ENCODE measurements at regions not wholly inside any gene's neighbourhood (a gene's known extent, or its start where the extent isn't known, plus 50 kb on each side); places are given as distances from the start of the nearest gene placed in this dataset.

DNA sequence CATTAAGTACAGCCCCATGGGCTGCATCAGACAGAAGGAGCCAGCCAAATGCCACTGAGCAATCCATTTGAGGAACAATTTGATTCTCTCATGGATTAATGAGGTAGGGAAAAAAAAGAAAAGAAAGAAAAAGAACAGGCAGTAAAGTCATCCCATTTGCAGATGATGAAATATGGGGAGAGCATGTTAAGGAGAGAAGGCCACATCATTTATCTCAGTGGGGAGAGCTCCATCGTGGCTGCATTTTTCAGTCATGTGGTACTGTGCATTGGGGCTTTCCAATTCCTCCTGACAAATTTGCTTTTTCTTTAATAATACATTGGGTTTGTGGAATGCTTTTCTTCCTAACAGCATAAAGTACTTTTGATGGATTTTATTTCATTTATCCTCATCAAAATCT is 375.2 kb upstream of the TLE4 start:
- DNase-seq (ENCODE audit: low read depth) = no peak
- TF ChIP-seq, protein P1, sequence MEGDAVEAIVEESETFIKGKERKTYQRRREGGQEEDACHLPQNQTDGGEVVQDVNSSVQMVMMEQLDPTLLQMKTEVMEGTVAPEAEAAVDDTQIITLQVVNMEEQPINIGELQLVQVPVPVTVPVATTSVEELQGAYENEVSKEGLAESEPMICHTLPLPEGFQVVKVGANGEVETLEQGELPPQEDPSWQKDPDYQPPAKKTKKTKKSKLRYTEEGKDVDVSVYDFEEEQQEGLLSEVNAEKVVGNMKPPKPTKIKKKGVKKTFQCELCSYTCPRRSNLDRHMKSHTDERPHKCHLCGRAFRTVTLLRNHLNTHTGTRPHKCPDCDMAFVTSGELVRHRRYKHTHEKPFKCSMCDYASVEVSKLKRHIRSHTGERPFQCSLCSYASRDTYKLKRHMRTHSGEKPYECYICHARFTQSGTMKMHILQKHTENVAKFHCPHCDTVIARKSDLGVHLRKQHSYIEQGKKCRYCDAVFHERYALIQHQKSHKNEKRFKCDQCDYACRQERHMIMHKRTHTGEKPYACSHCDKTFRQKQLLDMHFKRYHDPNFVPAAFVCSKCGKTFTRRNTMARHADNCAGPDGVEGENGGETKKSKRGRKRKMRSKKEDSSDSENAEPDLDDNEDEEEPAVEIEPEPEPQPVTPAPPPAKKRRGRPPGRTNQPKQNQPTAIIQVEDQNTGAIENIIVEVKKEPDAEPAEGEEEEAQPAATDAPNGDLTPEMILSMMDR (conservative IDR thresholded peaks at IDR 0.05; ENCODE audit: low read depth, low read length) = no peak
- no peak overlapping the region for H3K4me3 ChIP-seq (ENCODE audit: low read depth, low read length)

DNA sequence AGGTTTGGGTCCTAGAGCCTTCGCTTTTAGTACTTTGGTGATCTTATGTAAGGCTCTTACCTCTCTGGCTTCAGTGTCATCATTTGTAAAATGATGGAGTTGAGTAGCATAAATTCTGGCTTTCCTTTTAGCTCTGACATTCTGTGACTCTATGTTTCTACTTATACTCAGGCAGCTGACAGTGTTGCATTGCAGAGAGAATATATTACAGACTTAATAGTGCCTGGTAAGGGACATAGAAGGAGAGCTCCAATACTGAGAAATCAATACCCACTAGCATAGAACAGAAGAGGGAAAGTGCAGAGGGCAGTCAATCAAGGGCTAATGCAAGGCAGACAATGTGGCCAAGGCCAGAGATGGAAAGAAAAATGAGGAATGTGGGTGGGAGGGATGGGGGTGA is 371.4 kb upstream of the TLE4 start:
- no peak for DNase-seq (ENCODE audit: low read depth)
- TF ChIP-seq, protein P1 (conservative IDR thresholded peaks at IDR 0.05; ENCODE audit: low read depth, low read length) = no peak
- no peak overlapping the region for H3K4me3 ChIP-seq (ENCODE audit: low read depth, low read length)

DNA sequence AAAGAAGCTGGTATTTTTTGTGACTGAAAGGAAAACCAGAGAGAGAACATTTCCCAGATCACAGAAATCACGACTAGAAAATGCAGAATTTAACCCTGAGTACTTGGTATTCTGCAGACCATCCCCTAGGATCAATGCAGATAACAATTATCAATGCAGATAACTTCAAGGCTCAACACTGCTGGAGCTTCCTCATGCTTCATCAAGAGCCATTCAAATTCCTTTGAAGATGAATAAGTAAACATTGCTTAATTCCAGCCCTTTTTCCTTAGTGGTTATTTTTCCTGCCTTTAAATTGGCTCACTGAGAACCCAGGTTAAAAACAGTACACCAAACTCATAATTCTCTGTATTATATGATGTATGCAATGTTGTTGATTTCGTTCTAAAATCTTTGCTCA is 370.1 kb upstream of the TLE4 start:
- DNase-seq (ENCODE audit: low read depth) = no peak
- H3K4me3 ChIP-seq (ENCODE audit: low read depth, low read length) = no peak overlapping the region
- TF ChIP-seq, protein P1 (conservative IDR thresholded peaks at IDR 0.05; ENCODE audit: low read depth, low read length) = no peak

DNA sequence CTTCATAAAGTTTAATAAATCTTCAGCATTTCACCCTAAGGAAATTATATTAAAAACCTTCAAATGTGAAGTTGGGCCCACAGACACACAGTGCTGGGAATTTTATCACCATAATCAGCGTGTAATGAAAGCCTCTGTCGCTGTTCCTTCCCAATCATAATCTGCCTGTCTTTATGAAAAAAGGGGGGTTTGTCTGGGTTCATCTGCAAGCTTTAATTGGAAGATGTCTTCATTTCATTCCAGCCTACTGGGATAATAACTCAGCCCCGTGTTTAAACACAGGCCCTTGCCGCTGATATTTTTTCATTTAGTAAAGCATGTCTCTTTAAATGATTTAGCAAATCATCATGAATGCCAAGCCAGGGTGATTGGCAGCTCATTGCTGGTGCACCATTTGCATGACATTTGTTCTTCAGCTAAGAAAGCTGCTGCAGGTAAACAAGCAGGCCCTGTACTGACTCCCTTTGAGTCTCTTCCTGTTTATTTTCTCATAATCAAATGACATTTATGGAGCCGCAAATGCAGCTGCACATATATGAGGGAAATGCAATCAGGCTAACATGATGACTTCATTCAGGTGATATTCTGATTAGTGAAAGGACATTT is 362.9 kb upstream of the TLE4 start:
- TF ChIP-seq, protein P1 (conservative IDR thresholded peaks at IDR 0.05; ENCODE audit: low read depth, low read length) = no peak
- no peak overlapping the region for H3K4me3 ChIP-seq (ENCODE audit: low read depth, low read length)
- DNase-seq (ENCODE audit: low read depth) = no peak

DNA sequence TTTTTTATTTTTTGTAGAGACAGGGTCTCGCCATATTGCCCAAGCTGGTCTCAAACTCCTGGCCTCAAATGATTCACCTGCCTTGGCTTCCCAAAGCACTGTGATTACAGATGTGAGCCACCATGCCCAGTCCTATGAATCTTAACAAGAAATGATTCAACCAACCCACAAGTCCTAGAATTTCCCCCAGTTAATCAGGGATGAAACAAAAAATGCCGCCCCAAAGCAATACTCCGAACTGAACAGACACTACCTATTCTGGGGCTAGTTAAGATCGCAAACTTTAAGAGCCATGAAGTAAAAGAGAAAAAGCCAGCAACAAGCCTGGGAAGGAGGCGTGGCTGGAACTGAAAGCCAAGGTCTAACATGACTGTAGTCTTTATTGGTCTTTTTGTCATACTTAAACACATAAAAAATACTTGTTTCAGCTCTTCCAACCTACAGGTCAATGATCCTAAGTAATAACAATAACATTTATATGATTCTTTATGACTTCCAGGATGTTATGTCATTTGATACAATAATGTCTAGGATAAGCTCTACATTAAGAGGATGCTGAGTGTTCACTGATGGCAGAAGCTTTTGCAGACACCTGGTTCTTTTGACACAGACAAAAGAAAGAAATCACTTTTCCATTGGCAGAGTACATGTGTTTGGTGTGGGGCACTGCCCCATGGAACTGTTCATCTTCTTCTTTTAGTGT is 361.1 kb upstream of the TLE4 start:
- TF ChIP-seq, protein P1 (conservative IDR thresholded peaks at IDR 0.05; ENCODE audit: low read depth, low read length) = no peak
- no peak overlapping the region for H3K4me3 ChIP-seq (ENCODE audit: low read depth, low read length)
- no peak for DNase-seq (ENCODE audit: low read depth)

DNA sequence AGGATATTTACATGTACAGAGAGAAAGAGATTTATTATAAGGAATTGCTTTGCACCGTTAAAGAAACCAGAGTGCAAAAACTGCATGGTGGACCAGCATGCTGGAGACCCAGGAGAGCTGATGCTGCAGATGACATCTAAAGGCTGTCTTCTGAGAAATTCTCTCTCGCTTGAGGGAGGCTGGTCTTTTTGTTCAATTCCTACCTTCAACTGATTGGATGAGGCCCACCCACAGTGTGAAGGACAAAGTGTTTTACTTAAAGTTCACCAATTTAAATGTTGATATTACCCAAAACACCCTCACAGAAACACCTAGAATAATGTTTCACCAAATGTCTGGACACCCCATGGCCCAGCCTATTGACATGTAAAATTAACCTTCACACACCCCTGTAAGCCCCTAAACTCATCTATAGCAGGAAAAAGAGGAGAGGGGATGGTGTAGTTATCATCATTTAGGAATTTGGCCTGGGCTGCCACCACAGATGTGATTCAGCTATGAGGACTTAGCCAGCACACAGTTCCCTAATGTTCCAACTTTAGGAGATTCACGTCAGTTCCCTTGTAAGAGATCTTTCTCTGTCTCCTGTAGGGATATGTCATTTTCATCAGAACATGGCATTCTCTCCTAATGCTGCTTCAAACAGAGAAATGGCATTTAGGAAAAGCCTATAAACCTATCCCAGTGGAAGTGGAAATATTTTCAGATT is 358.2 kb upstream of the TLE4 start:
- H3K4me3 ChIP-seq (ENCODE audit: low read depth, low read length) = no peak overlapping the region
- DNase-seq (ENCODE audit: low read depth) = no peak
- TF ChIP-seq, protein P1 (conservative IDR thresholded peaks at IDR 0.05; ENCODE audit: low read depth, low read length) = no peak
